Esophagus squamous epithelium (tissue), 4 donors: ENCODE measurements at regions not wholly inside any gene's neighbourhood (a gene's known extent, or its start where the extent isn't known, plus 50 kb on each side); places are given as distances from the start of the nearest gene placed in this dataset.

Experiments used
- CTCF ChIP-seq, 6 experiments: fragments of 450-650 bp in 4 of 6; fragments of 200-600 bp in 2 of 6; sonication (generic) in 2 of 6; IDR thresholded peaks; one replicate each; pipeline ENCODE4 v1.5.1; 2016 to 2019; ENCODE audit warnings: antibody characterized with exemption in 6 of 6, mild to moderate bottlenecking in 4 of 6, moderate library complexity in 4 of 6
- POLR2A ChIP-seq, 4 donors: fragments of 450-650 bp; IDR thresholded peaks; one replicate each; pipeline ENCODE4 v1.6.1; 2017; ENCODE audit warnings: antibody characterized with exemption in 4 of 4, mild to moderate bottlenecking in 4 of 4, moderate library complexity in 3 of 4

GRCh38 chr11:29448246-29448877 is 568.5 kb downstream of the KCNA4 start:
- TF ChIP-seq CTCF (IDR thresholded peaks at IDR 0.05) (peak in 1 of 6 experiments; percentile 20), POLR2A (IDR thresholded peaks at IDR 0.05) (no peak)
